Activated T-cell treated with anti-CD3 and anti-CD28 coated beads, Interleukin-2, amount 50 U/mL, for 72 hours (primary cell): ENCODE measurements at regions not wholly inside any gene's neighbourhood (a gene's known extent, or its start where the extent isn't known, plus 50 kb on each side); places are given as distances from the start of the nearest gene placed in this dataset.
"Not testable (repeated sequence)": the region's sequence is repeated elsewhere in the genome, so short reads cannot be mapped to it uniquely, and the experiment has no call there.

Experiments
- ATAC-seq, 2 donors: fragments of 150-1000 bp; cut with Tn5 transposase; replicated peaks in 1 of 2; 2 replicates each; pipeline ENCODE4 v1.10.0; 2021; ENCODE audit warnings: moderate library complexity in 2 of 2, mild to moderate bottlenecking in 1 of 2
- DNase-seq, 2 donors: peaks; one replicate each; pipeline ENCODE4 v3.0.0; 2021 to 2022; ENCODE audit warnings: mixed read lengths in 1 of 2
- H3K27ac Mint-ChIP-seq: one replicate; pipeline ENCODE4 v1.8.0; 2022; ENCODE audit warnings: mild to moderate bottlenecking, moderate library complexity, mixed read lengths
- H3K27me3 Mint-ChIP-seq: one replicate; pipeline ENCODE4 v1.8.0; 2022; ENCODE audit warnings: low read depth, mixed read lengths
- H3K36me3 Mint-ChIP-seq, 2 donors: one replicate each; pipeline ENCODE4 v1.8.0; 2022; ENCODE audit warnings: mixed read lengths in 2 of 2, mild to moderate bottlenecking in 1 of 2; ENCODE audit not compliant: insufficient read depth in 2 of 2
- H3K4me1 Mint-ChIP-seq: one replicate; pipeline ENCODE4 v1.8.0; 2022; ENCODE audit warnings: low read depth, mixed read lengths
- H3K4me3 Mint-ChIP-seq, 2 donors: one replicate each; pipeline ENCODE4 v1.8.0; 2022; ENCODE audit warnings: mild to moderate bottlenecking in 2 of 2, mixed read lengths in 2 of 2, moderate library complexity in 2 of 2
- H3K9me3 Mint-ChIP-seq, 2 donors: one replicate each; pipeline ENCODE4 v1.8.0; 2022; ENCODE audit warnings: mixed read lengths in 2 of 2

- Mint-ChIP-seq H3K4me3 (no peak overlapping the region), H3K9me3 (peaks cover 6 to 7% of the 10 kb centered on the region in 2 donors), H3K36me3 (peaks cover 0 to 1% of the 10 kb centered on the region in 2 donors), H3K27me3 (no peaks in the 10 kb centered on the region), H3K27ac (no peak overlapping the region), H3K4me1 (no peaks in the 10 kb centered on the region)
- no peak for ATAC-seq
- DNase-seq: no peak
Observed at GRCh38 chr17:70922268-70922667, 752.9 kb downstream of the KCNJ2 start.

GRCh38 chr17:70924776-70925175 lies 755.4 kb downstream of the KCNJ2 start:
- H3K27me3 Mint-ChIP-seq: no peaks in the 10 kb centered on the region
- H3K9me3 Mint-ChIP-seq: peaks cover 3 to 6% of the 10 kb centered on the region in 2 donors
- H3K4me1 Mint-ChIP-seq: no peaks in the 10 kb centered on the region
- DNase-seq (no peak), ATAC-seq (no peak)
- no peak overlapping the region for H3K27ac Mint-ChIP-seq
- no peaks in the 10 kb centered on the region for H3K36me3 Mint-ChIP-seq
- H3K4me3 Mint-ChIP-seq: no peak overlapping the region

GRCh38 chr17:70929226-70929625 lies 759.9 kb downstream of the KCNJ2 start:
- no peaks in the 10 kb centered on the region for H3K27me3 Mint-ChIP-seq
- ATAC-seq: no peak
- no peak overlapping the region for H3K27ac Mint-ChIP-seq

GRCh38 chr17:70934231-70934630 lies 764.9 kb downstream of the KCNJ2 start:
- no peak for DNase-seq
- no peaks in the 10 kb centered on the region for H3K4me1 Mint-ChIP-seq
- H3K27ac Mint-ChIP-seq: no peak overlapping the region
- no peak for ATAC-seq
- H3K27me3 Mint-ChIP-seq: no peaks in the 10 kb centered on the region
- H3K36me3 Mint-ChIP-seq: no peaks in the 10 kb centered on the region
- peaks cover 0 to 6% of the 10 kb centered on the region in 2 donors for H3K9me3 Mint-ChIP-seq
- H3K4me3 Mint-ChIP-seq: no peak overlapping the region

More at GRCh38 chr17:70929226-70929625, 759.9 kb downstream of the KCNJ2 start:
- H3K9me3 Mint-ChIP-seq: peaks cover 4 to 5% of the 10 kb centered on the region in 2 donors
- no peak overlapping the region for H3K4me3 Mint-ChIP-seq
- no peak for DNase-seq
- no peaks in the 10 kb centered on the region for H3K36me3 Mint-ChIP-seq
- H3K4me1 Mint-ChIP-seq: no peaks in the 10 kb centered on the region

DNA sequence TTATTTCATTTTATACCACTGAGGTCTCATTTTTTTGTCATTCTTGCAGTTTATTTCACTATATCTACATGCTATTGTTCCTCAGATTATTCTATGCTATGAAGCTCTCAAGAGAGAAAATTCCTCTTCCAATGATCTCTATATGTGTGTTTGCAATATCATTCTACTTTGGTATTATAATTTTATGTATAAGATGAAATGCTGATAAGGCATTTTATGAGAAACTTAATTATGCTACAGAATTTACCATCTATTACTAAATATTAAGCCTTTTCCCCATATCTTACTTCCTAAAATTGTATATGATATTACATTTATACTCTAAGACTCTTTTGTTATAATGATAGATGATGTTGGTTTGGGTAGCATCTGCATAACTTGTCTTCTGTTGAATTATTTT lies 765.5 kb downstream of the KCNJ2 start:
- Mint-ChIP-seq H3K27ac (no peak overlapping the region), H3K4me3 (no peak overlapping the region), H3K36me3 (no peaks in the 10 kb centered on the region), H3K4me1 (no peaks in the 10 kb centered on the region), H3K9me3 (peaks cover 0 to 6% of the 10 kb centered on the region in 2 donors), H3K27me3 (no peaks in the 10 kb centered on the region)
- DNase-seq: no peak
- ATAC-seq: no peak

DNA sequence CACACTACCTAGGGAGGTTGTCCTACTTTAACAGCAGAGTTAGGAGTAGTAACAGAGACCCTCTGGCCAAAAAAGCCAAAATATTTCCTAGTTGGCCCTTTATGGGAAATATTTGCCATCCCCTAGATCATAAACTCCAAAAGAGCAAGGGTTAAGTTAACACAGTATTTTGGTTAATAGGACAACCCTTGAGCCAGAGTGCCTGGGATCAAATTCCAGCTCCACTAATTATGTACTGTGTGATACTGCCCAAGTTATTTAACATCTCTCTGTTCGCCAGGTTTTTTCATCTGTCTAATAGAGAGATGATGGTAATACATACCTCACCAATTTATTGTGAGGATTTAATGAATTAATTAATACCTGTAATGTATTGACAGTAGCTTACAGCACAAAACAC lies 767.4 kb downstream of the KCNJ2 start:
- no peak overlapping the region for H3K27ac Mint-ChIP-seq
- ATAC-seq (no peak), DNase-seq (no peak)
- H3K36me3 Mint-ChIP-seq: no peaks in the 10 kb centered on the region
- no peaks in the 10 kb centered on the region for H3K27me3 Mint-ChIP-seq
- H3K9me3 Mint-ChIP-seq: peaks cover 0 to 6% of the 10 kb centered on the region in 2 donors
- H3K4me1 Mint-ChIP-seq: no peaks in the 10 kb centered on the region
- H3K4me3 Mint-ChIP-seq: no peak overlapping the region

DNA sequence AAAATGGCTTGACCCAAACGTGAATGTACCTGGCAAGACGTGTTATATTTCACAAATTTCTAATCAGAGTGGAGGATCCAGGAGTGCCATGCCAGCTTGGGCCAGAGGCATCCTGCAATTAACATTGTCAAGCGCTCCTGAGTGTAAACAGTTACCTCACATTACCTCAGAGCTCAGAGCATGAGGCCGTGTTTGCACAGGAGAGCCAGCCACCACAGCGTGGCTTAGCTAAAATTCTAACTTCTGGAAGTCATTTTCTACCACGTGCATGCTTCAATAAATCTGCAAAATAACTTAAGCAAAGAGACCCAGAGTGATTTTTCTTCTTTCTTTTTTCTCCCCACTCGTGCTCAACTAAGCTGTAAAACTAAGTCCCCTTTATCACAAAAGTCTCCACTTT lies 769.0 kb downstream of the KCNJ2 start:
- no peaks in the 10 kb centered on the region for H3K4me1 Mint-ChIP-seq
- ATAC-seq (no peak), DNase-seq (no peak)
- peaks cover 2 to 5% of the 10 kb centered on the region in 2 donors for H3K9me3 Mint-ChIP-seq
- H3K27me3 Mint-ChIP-seq: no peaks in the 10 kb centered on the region
- no peak overlapping the region for H3K4me3 Mint-ChIP-seq
- no peak overlapping the region for H3K27ac Mint-ChIP-seq
- H3K36me3 Mint-ChIP-seq: no peaks in the 10 kb centered on the region

DNA sequence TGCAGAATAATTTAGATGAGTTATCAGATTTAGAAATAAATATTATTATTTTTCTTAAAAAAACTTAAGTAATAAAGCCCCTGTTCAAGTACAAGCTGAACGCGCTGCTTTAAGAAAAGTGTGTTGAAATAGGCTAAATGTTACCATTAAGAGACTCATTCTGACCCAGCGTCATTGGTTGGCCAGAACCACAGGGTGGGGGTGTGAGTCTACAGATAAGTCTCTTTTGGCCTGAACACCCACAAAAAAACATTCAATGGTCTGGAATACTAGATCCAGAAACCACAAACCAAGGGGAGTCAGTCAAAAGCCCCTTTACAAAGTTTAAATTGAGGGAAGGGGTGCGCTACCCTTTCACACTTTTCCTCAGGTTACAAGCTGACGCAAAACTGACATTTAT lies 776.1 kb downstream of the KCNJ2 start:
- ATAC-seq (no peak), DNase-seq (no peak)
- peaks cover 4 to 6% of the 10 kb centered on the region in 2 donors for H3K9me3 Mint-ChIP-seq
- H3K4me1 Mint-ChIP-seq: no peaks in the 10 kb centered on the region
- no peak overlapping the region for H3K4me3 Mint-ChIP-seq
- H3K27me3 Mint-ChIP-seq: no peaks in the 10 kb centered on the region
- H3K36me3 Mint-ChIP-seq: no peaks in the 10 kb centered on the region
- H3K27ac Mint-ChIP-seq: no peak overlapping the region

DNA sequence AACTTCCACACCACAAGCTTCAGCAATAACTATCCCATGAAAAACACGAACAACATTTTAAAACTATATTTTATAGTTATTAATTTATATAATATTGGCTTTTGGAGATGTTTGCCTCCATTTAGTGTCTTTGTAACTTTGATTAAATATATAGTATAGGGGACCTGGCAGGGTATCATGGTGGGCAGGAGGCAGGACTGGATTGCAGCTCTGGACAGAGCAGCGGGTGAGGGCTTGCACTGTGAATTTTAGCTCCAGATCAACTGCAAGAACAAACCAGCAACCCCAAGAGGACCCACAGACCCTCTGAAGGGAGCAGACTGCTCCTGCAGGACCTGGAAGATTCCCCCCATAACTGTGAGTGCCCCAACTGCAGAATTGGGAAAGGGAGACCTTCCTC lies 777.9 kb downstream of the KCNJ2 start:
- Mint-ChIP-seq H3K36me3 (no peaks in the 10 kb centered on the region), H3K4me3 (no peak overlapping the region), H3K4me1 (no peaks in the 10 kb centered on the region), H3K9me3 (peaks cover 9% of the 10 kb centered on the region in 2 donors), H3K27me3 (no peaks in the 10 kb centered on the region), H3K27ac (no peak overlapping the region)
- DNase-seq (no peak), ATAC-seq (no peak)

GRCh38 chr17:70947636-70948565 lies 778.6 kb downstream of the KCNJ2 start:
- H3K4me3 Mint-ChIP-seq: no peak overlapping the region
- H3K36me3 Mint-ChIP-seq: no peaks in the 10 kb centered on the region
- H3K27ac Mint-ChIP-seq: no peak overlapping the region
- no peak for DNase-seq
- no peaks in the 10 kb centered on the region for H3K27me3 Mint-ChIP-seq
- no peaks in the 10 kb centered on the region for H3K4me1 Mint-ChIP-seq
- H3K9me3 Mint-ChIP-seq: peaks cover 9 to 12% of the 10 kb centered on the region in 2 donors
- ATAC-seq: no peak

DNA sequence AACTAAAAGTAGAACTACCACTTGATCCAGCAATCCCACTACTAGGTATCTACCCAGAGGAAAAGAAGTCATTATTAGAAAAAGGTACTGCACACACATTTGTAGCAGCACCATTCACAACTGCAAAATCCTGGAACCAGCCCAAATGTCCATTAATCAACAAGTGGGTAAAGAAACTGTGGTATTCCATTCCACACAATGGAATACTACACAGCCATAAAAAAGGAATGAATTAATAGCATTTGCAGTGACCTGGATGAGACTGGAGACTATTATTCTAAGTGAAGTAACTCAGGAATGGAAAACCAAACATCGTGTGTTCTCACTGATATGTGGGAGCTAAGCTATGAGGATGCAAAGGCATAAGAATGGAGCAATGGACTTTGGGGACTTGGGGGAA lies 783.8 kb downstream of the KCNJ2 start:
- not testable (repeated sequence) for H3K27ac Mint-ChIP-seq, ATAC-seq, H3K4me3 Mint-ChIP-seq, H3K36me3 Mint-ChIP-seq, H3K27me3 Mint-ChIP-seq, H3K9me3 Mint-ChIP-seq, DNase-seq, H3K4me1 Mint-ChIP-seq

- no peaks in the 10 kb centered on the region for H3K4me1 Mint-ChIP-seq
- H3K36me3 Mint-ChIP-seq: no peaks in the 10 kb centered on the region
- ATAC-seq: no peak
- no peaks in the 10 kb centered on the region for H3K27me3 Mint-ChIP-seq
- no peak overlapping the region for H3K4me3 Mint-ChIP-seq
- H3K27ac Mint-ChIP-seq: no peak overlapping the region
- DNase-seq: no peak
- H3K9me3 Mint-ChIP-seq: peaks cover 3 to 8% of the 10 kb centered on the region in 2 donors
Observed at GRCh38 chr17:70955441-70955840, 786.1 kb downstream of the KCNJ2 start.

GRCh38 chr17:70956726-70957125 lies 787.4 kb downstream of the KCNJ2 start:
- DNase-seq (no peak), ATAC-seq (no peak)
- Mint-ChIP-seq H3K27me3 (no peaks in the 10 kb centered on the region), H3K36me3 (no peaks in the 10 kb centered on the region), H3K27ac (no peak overlapping the region), H3K9me3 (peaks cover 0 to 6% of the 10 kb centered on the region in 2 donors), H3K4me3 (no peak overlapping the region), H3K4me1 (no peaks in the 10 kb centered on the region)

DNA sequence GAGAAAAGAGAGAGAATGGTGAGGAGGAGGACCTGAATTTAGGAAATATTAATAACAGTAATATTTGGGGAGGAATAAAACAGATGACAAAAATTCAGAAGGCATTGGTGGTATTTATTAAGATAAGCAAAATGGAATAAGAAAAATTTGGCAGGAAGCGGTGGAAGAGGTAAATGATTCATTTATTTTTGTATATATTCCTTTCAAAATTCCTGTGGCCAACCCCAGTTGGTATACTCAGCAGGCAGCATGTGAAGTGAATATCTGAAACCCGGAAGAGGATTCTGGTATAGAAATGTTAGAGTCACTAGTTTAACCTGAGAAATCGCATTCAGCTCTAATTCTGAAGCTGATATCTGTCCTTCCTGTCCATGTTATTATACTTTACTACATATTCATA lies 792.0 kb downstream of the KCNJ2 start:
- no peak for ATAC-seq
- Mint-ChIP-seq H3K36me3 (no peaks in the 10 kb centered on the region), H3K27me3 (no peaks in the 10 kb centered on the region), H3K9me3 (no peaks in the 10 kb centered on the region), H3K27ac (no peak overlapping the region), H3K4me3 (no peak overlapping the region), H3K4me1 (no peaks in the 10 kb centered on the region)
- no peak for DNase-seq
